LNCaP clone FGC (cell line): ENCODE measurements at regions not wholly inside any gene's neighbourhood (a gene's known extent, or its start where the extent isn't known, plus 50 kb on each side); places are given as distances from the start of the nearest gene placed in this dataset.
"Not testable (repeated sequence)": the region's sequence is repeated elsewhere in the genome, so short reads cannot be mapped to it uniquely, and the experiment has no call there.

Source experiments
- DNase-seq: peaks from one replicate; pipeline ENCODE4 v3.0.0-alpha.2; 2011; ENCODE audit warnings: low read depth
- H3K4me3 ChIP-seq: 2 replicates; pipeline ENCODE4 v1.5.1; 2011; ENCODE audit warnings: mild to moderate bottlenecking, low read depth, low read length, control low read depth
- CTCF ChIP-seq: IDR thresholded peaks from 2 replicates; pipeline ENCODE4 v1.5.1; 2012; ENCODE audit warnings: mild to moderate bottlenecking; ENCODE audit not compliant: control insufficient read depth, insufficient read depth; ENCODE audit errors: extremely low read depth

GRCh38 chr5:158494541-158494940, 605.2 kb downstream of the EBF1 start:
- no peak overlapping the region for H3K4me3 ChIP-seq
- TF ChIP-seq CTCF: no peak
- DNase-seq: no peak

GRCh38 chr5:158494044-158494443, 605.7 kb downstream of the EBF1 start:
- not testable (repeated sequence) for DNase-seq, H3K4me3 ChIP-seq

GRCh38 chr5:158492841-158493242, 606.9 kb downstream of the EBF1 start:
- TF ChIP-seq CTCF: no peak
- no peak overlapping the region for H3K4me3 ChIP-seq
- no peak for DNase-seq

GRCh38 chr5:158492136-158492535, 607.6 kb downstream of the EBF1 start:
- DNase-seq: no peak
- no peak overlapping the region for H3K4me3 ChIP-seq
- no peak for TF ChIP-seq CTCF

DNA sequence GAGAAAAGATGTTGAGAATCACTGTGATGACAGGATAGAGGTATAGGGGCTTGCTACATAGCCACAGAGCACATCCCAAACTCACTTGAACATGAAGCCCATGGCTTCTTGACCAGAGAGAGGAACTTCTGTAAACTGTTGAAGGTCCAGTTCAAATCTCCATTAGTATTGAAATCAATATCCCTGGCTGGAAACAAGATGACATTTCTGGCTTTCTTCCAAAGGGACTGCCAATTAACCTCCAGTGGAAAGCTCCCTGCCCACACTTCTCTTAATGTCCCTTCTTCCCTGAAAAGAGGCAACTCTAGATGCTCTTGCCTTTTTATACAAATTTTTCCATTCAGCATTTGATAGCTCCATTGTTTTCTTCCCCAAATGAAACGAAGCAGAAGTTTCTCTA, 612.1 kb downstream of the EBF1 start:
- DNase-seq: no peak
- no peak for TF ChIP-seq CTCF
- no peak overlapping the region for H3K4me3 ChIP-seq

GRCh38 chr5:158487156-158487555, 612.6 kb downstream of the EBF1 start:
- H3K4me3 ChIP-seq: no peak overlapping the region
- no peak for TF ChIP-seq CTCF
- DNase-seq: no peak

- H3K4me3 ChIP-seq: no peak overlapping the region
- TF ChIP-seq CTCF: no peak
- no peak for DNase-seq
These were observed 613.1 kb downstream of the EBF1 start for GRCh38 chr5:158486566-158486965.
